ENCODE measurements at regions not wholly inside any gene's neighbourhood (a gene's known extent, or its start where the extent isn't known, plus 50 kb on each side); places are given as distances from the start of the nearest gene placed in this dataset.

DNA sequence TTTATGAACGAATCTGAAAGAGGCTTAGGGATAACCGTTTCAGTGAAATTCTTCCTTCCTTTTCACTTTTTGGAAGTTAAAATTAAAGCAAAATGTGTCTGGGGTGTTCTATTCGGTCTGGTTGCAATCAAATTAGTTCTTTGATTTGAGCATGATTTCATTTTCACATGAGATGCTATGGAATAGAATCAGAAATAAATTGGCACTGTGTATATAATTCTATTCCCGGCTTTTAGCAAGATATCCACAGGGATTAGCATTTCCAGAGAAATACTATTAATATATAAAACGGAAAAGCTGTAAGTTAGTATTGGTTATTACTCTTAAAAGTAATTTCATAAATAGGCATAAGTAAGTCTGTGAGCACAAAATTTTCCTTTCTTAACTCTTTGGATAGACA is 1676.8 kb upstream of the PCDH7 start:
- TF ChIP-seq POLR2A (IDR thresholded peaks at IDR 0.05; ENCODE audit: low read length): no peak
- TF ChIP-seq GATA1 (IDR thresholded peaks at IDR 0.05; ENCODE audit: low read depth, low read length): no peak
